ENCODE measurements at regions not wholly inside any gene's neighbourhood (a gene's known extent, or its start where the extent isn't known, plus 50 kb on each side); places are given as distances from the start of the nearest gene placed in this dataset.
"Not testable (repeated sequence)": the region's sequence is repeated elsewhere in the genome, so short reads cannot be mapped to it uniquely, and the experiment has no call there.

DNA sequence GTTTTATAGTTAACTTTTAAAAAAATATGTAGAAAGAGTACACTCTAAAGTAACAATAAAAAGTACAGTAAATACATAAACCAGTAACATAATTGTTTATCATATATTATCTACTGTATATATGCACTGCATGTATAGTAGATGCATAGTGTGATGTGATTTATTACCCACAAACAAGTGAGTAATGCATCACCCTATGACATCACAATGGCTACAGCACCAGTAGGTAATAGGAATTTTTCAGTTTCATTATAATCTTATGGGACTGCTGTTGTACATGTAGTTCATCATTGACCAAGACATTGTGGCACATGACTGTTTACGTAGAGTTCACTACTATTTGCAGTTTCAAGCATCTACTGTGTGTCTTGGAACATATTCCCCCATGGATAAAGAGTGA lies 1047.2 kb downstream of the ROBO2 start:
- no peak for DNase-seq (ENCODE audit: low read depth)

- DNase-seq (ENCODE audit: low read depth) = no peak
Measured at GRCh38 chr3:78088006-78088405, 1048.1 kb downstream of the ROBO2 start.

DNA sequence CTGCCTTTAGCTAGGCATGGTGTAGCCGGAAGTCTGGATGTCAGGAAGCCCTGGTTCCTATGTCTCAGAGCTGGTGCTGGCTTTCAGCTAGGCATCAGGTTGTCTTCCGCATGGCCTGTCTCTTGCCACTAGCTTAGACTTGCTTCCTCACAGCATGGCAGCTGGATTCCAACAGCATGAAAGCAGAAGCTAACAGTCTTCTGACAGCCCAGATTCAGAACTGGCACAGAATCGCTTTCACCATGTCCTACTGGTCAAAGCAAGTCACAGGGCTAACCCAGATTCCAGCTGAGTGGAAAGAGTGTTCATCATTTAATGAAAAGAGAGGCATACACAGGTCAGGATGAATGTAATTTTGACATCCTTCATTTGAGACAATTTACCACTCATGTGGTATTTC lies 1050.5 kb downstream of the ROBO2 start:
- no peak for DNase-seq (ENCODE audit: low read depth)

DNA sequence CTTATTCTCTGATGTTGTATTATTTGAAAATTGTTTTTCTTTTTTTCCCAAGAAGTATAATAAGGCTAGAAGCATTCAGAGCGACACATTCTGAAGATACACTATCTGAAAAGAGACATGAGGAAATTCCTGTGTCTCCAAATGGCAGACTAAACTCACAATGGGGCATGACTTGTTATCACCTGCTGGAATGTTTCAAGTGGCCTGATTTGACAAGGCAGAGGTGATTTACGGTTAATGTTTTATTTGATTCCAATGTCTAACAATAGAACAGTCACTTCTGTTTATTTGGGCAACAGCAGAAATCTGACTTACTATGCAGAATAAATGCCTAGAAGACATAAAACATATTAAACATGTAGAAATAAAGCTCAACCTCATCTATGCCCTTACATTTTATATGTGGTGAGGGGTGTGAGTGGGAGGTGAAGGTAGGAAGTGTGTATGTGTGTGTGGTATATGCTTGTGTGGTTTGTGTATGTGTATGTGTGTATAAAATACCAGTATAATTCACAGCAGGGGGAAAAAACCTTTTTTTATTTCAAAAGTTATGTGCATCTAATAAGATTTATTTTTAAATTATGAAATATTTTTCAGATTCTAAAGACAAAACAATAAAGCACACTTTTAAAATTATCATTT lies 1051.7 kb downstream of the ROBO2 start:
- DNase-seq (ENCODE audit: low read depth) = no peak

DNA sequence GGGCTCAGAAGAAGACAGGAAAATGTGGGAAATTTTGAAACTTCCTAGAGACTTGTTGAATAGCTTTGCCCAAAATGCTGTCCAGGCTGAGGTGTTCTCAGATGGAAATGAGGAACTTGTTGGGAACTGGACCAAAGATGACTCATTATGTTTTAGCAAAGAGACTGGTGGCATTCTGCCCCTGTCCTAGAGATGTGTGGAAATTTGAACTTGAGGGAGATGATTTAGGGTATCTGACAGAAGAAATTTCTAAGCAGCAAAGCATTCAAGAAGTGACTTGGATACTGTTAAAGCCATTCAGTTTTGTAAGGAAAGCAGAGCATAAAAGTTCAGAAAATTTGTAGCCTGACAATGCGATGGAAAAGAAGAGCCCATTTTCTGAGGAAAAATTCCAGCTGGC lies 1052.7 kb downstream of the ROBO2 start:
- not testable (repeated sequence) for DNase-seq (ENCODE audit: low read depth)

GRCh38 chr3:78096488-78097255 lies 1056.8 kb downstream of the ROBO2 start:
- DNase-seq (ENCODE audit: low read depth) = no peak

DNA sequence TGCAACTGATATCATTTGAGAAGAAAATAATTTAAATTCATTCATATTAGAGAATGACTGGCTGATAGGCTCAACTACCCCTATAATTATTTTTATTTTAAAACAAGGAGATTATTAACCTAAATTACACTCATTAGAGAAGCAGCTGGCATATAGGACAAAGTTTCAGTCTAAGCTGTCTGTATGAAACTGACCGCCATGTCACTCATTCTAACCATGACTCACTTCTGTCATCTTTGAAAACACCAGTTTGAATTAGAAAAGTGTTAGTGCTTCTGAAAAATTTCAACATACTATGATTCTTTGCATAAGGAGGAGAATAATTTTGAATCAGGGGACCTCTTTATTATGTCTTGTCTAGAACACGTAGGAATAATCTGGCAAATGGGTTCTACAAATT lies 1058.5 kb downstream of the ROBO2 start:
- no peak for DNase-seq (ENCODE audit: low read depth)

DNA sequence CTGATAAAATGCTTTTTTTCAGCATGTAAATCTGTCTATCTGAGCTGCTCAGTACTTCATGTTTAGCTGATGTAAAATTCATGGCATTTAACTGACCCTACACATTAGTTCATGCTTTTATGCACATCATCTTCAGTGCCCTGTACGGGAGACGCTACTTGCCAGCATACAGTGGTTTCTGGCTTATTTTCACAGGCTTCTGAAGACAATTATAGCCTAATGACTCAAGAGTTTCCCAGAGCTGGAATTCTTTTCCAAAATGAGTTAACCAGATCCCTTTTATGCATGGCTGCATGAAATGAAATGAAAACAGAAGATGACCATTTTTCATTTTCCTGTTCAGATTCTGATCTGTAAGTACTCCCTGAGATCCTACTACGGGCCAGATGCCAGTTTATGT lies 1061.5 kb downstream of the ROBO2 start:
- peak; percentile 69 for DNase-seq (ENCODE audit: low read depth)

GRCh38 chr3:78108269-78108961 lies 1068.5 kb downstream of the ROBO2 start:
- DNase-seq (ENCODE audit: low read depth) = not testable (repeated sequence)

GRCh38 chr3:78112291-78113010 lies 1072.6 kb downstream of the ROBO2 start:
- DNase-seq (ENCODE audit: low read depth) = peak; percentile 86

DNA sequence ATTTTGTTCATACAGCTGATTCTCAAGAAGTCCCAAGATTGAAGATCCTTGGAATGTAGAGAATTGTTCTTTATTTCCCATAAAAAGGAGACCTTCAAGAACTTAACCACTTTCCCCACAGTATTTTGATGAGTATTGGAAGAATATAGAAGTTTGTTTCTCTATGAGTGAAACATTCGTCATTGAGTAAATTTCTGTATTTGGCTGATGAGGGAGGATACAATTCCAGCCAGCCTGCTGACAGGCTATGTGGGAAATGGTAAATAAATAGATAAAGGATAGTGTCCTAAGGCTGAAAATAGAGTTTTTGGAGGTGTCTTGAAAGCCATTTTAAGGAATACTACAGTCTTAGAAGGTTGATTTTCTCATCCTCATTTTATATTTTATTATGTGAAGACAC lies 1076.1 kb downstream of the ROBO2 start:
- no peak for DNase-seq (ENCODE audit: low read depth)

- DNase-seq (ENCODE audit: low read depth) = peak; percentile 52
Measured at GRCh38 chr3:78116874-78117273, 1077.0 kb downstream of the ROBO2 start.

DNA sequence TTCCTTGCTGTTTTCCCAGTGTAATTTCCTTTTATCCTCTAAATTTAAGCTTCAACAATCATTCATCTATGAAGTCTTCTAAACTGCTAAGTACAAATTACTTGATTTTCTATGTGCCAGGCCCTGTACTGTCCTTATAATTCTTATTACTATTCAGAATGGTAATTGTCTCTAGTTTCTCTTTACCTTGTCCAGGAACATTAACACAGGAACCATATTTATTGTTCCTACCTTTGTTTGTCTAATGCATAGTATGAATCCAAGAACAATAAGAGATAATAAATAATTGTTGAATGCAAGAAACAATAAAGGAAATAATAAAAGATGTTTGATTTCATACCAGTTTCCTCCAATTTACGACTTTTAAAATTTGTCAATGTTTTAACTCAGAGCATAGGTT lies 1083.2 kb downstream of the ROBO2 start:
- no peak for DNase-seq (ENCODE audit: low read depth)

- DNase-seq (ENCODE audit: low read depth) = no peak
Measured at GRCh38 chr3:78129707-78130106, 1089.8 kb downstream of the ROBO2 start.

GRCh38 chr3:78130741-78131290 lies 1090.9 kb downstream of the ROBO2 start:
- no peak for DNase-seq (ENCODE audit: low read depth)

GRCh38 chr3:78134496-78134895 lies 1094.6 kb downstream of the ROBO2 start:
- no peak for DNase-seq (ENCODE audit: low read depth)

- peak; percentile 87 for DNase-seq (ENCODE audit: low read depth)
Measured at GRCh38 chr3:78139166-78139565, 1099.3 kb downstream of the ROBO2 start.

DNA sequence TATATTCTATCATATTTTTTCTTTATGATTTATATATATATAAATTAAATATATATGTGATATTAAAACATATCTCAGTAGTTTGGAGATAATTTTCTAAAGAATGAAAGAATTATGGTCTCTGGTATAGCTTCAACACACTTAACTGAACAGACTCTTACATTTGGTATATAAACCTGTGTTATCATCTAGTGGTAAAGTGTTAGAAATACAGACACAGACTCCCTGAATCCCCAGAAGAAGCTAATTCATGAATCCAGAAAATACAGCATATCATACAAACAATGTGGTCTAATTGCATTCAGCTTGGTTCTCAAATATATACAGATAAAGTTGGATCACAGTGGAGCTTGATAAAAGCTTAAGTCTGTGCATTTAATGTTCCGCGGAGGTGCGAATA lies 1100.4 kb downstream of the ROBO2 start:
- DNase-seq (ENCODE audit: low read depth) = peak; percentile 46

- no peak for DNase-seq (ENCODE audit: low read depth)
Measured at GRCh38 chr3:78140866-78141265, 1101.0 kb downstream of the ROBO2 start.

- DNase-seq (ENCODE audit: low read depth) = peak; percentile 88
Measured at GRCh38 chr3:78141269-78141668, 1101.4 kb downstream of the ROBO2 start.

DNA sequence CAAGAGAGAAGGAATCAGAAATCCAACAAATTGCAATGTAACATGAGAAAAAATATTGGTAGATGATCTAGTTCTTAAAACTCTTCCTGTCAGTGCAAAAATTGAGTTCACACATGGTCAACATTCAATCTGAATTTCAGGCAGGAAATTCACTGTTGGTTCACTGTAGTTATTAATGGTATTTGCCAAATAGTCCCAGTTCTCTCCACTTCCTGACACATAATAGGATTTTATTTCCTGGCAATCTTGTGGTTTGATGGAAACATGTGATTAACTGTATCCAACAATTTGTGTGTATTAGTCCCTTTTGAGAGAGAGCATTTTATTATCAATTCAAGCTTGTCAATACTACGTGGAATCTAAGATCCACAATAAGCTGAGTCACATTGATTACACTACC lies 1103.1 kb downstream of the ROBO2 start:
- no peak for DNase-seq (ENCODE audit: low read depth)
